ENCODE measurements at regions not wholly inside any gene's neighbourhood (a gene's known extent, or its start where the extent isn't known, plus 50 kb on each side); places are given as distances from the start of the nearest gene placed in this dataset.

DNA sequence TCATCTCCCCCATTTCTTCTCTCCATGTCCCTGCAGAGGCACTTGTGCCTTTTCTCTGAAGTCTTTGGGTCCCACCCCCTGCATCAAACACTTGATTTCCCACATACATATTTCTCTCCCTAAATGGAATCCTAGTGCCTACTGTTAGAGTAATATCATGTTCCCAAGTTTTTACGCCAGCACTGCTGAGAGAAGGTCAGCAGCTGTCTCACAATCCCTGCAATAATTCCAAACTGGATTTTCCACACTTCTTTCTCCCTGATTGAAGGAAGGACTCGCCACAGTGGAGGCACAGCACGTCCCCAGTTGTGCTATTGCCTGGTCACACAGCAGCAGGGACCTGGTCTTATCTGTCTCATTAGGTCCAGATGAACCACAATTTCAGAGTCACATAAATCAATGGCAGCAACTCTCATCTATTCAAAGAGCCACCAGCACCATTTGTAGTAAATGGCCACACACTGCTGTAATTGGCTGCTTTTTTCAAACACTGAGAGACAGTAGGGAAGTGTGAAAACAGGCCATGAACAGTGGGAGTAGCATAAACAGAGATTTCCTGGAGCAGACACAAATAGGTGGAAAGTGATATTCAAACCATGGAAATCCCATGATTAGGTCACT is 605.5 kb downstream of the XPNPEP1 start:
- TF ChIP-seq POLR2A (IDR thresholded peaks at IDR 0.05; ENCODE audit: low read depth, low read length) (no peak), POLR2AphosphoS5 (IDR thresholded peaks at IDR 0.05; ENCODE audit: low read depth, low read length) (no peak), PAX5 (IDR thresholded peaks at IDR 0.05; ENCODE audit: insufficient read depth, low read length, severe bottlenecking) (no peak), POU2F2 (IDR thresholded peaks at IDR 0.05; ENCODE audit: low read depth, low read length) (no peak), TAF1 (IDR thresholded peaks at IDR 0.05; ENCODE audit: low read depth, low read length) (no peak), SPI1 (IDR thresholded peaks at IDR 0.05; ENCODE audit: low read depth, low read length) (no peak)
